ENCODE measurements at regions not wholly inside any gene's neighbourhood (a gene's known extent, or its start where the extent isn't known, plus 50 kb on each side); places are given as distances from the start of the nearest gene placed in this dataset.

DNA sequence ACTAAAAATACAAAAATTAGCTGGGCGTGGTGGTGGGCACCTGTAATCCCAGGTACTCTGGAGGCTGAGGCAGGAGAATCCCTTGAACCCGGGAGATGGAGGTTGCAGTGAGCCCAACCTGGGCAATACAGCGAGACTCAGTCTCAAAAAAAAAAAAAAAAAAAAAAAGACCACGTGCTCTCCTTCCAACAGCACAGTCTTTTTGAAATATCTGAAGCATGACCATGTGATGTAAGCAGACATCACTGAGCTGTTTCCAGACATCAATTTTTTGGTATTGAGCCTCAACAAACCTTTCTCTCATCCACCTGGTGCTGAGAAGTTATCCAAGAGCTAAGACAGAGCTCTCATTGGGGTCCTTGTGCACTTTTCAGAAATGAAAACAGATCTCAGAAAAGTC, 249.2 kb downstream of the FOXA2 start:
- Histone ChIP-seq H3K27me3 (peaks cover 26% of the 10 kb centered on the region), H3K4me1 (replicated peaks in 1 of 2) (no peaks in the 10 kb centered on the region), H3K9me3 (replicated peaks in 1 of 3) (no peaks in the 10 kb centered on the region), H3K27ac (no peak overlapping the region), H3K36me3 (replicated peaks in 1 of 2) (no peaks in the 10 kb centered on the region), H3K4me3 (no peak overlapping the region)
- WGBS, 4 donors: 53 to 66% (median 58%) methylated on average over 4 of the region's 4 CpGs
- no peak for DNase-seq
- no peak for TF ChIP-seq CTCF (IDR thresholded peaks at IDR 0.05)
- no peak for TF ChIP-seq POLR2A (IDR thresholded peaks at IDR 0.05)
- intact Hi-C loops (cut with DNase I): loop anchor here in 1 of 2 donors (5.0 kb wide), 1 partner anchor 347 kb away; no protein-coding TSS in a partner anchor

- Histone ChIP-seq H3K4me3 (no peak overlapping the region), H3K9me3 (replicated peaks in 1 of 3) (no peaks in the 10 kb centered on the region), H3K27me3 (peaks cover 22% of the 10 kb centered on the region), H3K27ac (no peak overlapping the region), H3K4me1 (replicated peaks in 1 of 2) (no peaks in the 10 kb centered on the region), H3K36me3 (replicated peaks in 1 of 2) (no peaks in the 10 kb centered on the region)
- intact Hi-C loops (cut with DNase I): no loop called here
- WGBS, 4 donors: 31 to 38% (median 37%) methylated on average over 19 of the region's 19 CpGs
- peak; percentile 35 to 72 (median 54) for DNase-seq
- TF ChIP-seq POLR2A (IDR thresholded peaks at IDR 0.05) (no peak), CTCF (IDR thresholded peaks at IDR 0.05) (peak; percentile 35 to 62 (median 44))
Observed at GRCh38 chr20:22333885-22334545, 250.4 kb downstream of the FOXA2 start.

GRCh38 chr20:22324505-22324904, 259.9 kb downstream of the FOXA2 start:
- H3K36me3 ChIP-seq (replicated peaks in 1 of 2): no peaks in the 10 kb centered on the region
- no peak for DNase-seq
- peaks cover 7% of the 10 kb centered on the region for H3K27me3 ChIP-seq
- TF ChIP-seq POLR2A (IDR thresholded peaks at IDR 0.05) (no peak), CTCF (IDR thresholded peaks at IDR 0.05) (no peak)
- intact Hi-C loops (cut with DNase I): no loop called here
- no peaks in the 10 kb centered on the region for H3K4me1 ChIP-seq (replicated peaks in 1 of 2)
- H3K27ac ChIP-seq: no peak overlapping the region
- no peak overlapping the region for H3K4me3 ChIP-seq
- no peaks in the 10 kb centered on the region for H3K9me3 ChIP-seq (replicated peaks in 1 of 3)
- 58 to 67% (median 64%) methylated on average over 2 of the region's 2 CpGs for WGBS, 4 donors

- 42 to 56% (median 49%) methylated on average over 2 of the region's 2 CpGs for WGBS, 4 donors
- no peaks in the 10 kb centered on the region for H3K4me1 ChIP-seq (replicated peaks in 1 of 2)
- H3K27ac ChIP-seq: no peak overlapping the region
- intact Hi-C loops (cut with DNase I): no loop called here
- no peak for TF ChIP-seq POLR2A (IDR thresholded peaks at IDR 0.05)
- DNase-seq: no peak
- no peaks in the 10 kb centered on the region for H3K9me3 ChIP-seq (replicated peaks in 1 of 3)
- no peaks in the 10 kb centered on the region for H3K36me3 ChIP-seq (replicated peaks in 1 of 2)
- peaks cover 7% of the 10 kb centered on the region for H3K27me3 ChIP-seq
- H3K4me3 ChIP-seq: no peak overlapping the region
Observed at GRCh38 chr20:22322513-22322912, 261.9 kb downstream of the FOXA2 start.

DNA sequence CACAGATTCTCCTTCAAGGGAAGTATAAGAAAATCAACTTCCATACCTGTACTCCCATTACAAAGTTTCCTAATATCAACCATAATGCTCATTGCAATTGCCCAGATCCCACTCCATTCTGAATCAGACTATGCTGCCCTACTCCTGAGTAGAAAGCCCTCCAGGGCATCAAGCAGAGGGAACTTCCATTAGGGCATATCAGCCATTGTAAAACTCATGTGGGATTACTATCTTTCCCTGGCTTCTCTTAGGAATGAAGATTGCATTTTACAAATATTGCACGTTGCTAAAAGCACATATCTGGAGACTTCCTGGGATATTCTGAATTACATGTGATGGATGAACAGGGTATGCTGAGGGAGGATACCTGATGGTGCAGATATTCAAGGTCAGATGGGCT, 263.2 kb downstream of the FOXA2 start:
- 62 to 82% (median 76%) methylated on average over 1 of the region's 1 CpG for WGBS, 4 donors
- DNase-seq: no peak
- H3K4me1 ChIP-seq (replicated peaks in 1 of 2): no peaks in the 10 kb centered on the region

More for the DNA sequence above, 263.2 kb downstream of the FOXA2 start:
- no peak overlapping the region for H3K4me3 ChIP-seq
- intact Hi-C loops (cut with DNase I): no loop called here
- H3K36me3 ChIP-seq (replicated peaks in 1 of 2): no peaks in the 10 kb centered on the region
- H3K9me3 ChIP-seq (replicated peaks in 1 of 3): no peaks in the 10 kb centered on the region
- no peak overlapping the region for H3K27ac ChIP-seq
- peaks cover 7% of the 10 kb centered on the region for H3K27me3 ChIP-seq
- TF ChIP-seq POLR2A (IDR thresholded peaks at IDR 0.05) (no peak), CTCF (IDR thresholded peaks at IDR 0.05) (no peak)
